ENCODE measurements at regions not wholly inside any gene's neighbourhood (a gene's known extent, or its start where the extent isn't known, plus 50 kb on each side); places are given as distances from the start of the nearest gene placed in this dataset.
"Not testable (repeated sequence)": the region's sequence is repeated elsewhere in the genome, so short reads cannot be mapped to it uniquely, and the experiment has no call there.

DNA sequence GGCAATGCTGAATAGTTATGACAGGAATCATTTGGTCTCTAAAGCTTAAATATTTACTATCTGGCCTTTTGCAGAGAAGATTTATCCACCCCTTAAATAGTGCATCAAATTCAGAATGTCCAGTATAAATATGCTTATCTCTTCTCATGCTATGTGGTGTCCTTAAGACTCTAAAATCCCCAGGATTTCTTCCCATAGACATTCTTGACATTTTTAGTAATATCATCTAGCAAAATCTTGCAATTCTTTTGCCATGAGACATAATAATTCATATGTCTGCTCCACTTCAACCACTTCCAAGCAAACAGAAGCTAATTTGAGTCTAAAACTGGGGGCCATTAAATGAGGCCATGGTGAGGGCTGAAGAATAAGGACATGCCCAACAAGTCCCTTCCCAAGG lies 1923.4 kb upstream of the CDH9 start:
- no peaks in the 10 kb centered on the region for H3K36me3 ChIP-seq (replicated peaks)
- in situ Hi-C loops (cut with HindIII; ENCODE audit: low pct_ligation_motif_present, low sequenced_read_pairs), result no loop called here

DNA sequence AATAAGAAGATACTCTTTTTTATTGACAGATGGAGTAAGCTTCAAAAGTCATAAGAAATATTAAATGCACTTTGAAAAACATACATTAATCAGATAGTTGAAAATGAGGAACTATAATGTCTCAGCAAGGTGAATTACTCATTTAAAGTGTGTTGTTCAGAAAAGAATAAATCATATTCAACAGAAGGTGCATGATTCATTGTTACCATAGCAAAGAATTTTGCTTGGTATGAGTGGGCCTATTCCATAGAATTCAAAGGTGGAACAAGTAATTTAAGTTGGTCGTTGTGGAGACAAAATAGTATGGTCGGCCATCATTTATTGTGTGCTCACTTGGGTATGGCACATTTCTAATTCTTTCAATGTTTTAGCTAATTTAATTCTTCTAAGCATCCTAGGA lies 1920.2 kb upstream of the CDH9 start:
- TF ChIP-seq, protein P1, sequence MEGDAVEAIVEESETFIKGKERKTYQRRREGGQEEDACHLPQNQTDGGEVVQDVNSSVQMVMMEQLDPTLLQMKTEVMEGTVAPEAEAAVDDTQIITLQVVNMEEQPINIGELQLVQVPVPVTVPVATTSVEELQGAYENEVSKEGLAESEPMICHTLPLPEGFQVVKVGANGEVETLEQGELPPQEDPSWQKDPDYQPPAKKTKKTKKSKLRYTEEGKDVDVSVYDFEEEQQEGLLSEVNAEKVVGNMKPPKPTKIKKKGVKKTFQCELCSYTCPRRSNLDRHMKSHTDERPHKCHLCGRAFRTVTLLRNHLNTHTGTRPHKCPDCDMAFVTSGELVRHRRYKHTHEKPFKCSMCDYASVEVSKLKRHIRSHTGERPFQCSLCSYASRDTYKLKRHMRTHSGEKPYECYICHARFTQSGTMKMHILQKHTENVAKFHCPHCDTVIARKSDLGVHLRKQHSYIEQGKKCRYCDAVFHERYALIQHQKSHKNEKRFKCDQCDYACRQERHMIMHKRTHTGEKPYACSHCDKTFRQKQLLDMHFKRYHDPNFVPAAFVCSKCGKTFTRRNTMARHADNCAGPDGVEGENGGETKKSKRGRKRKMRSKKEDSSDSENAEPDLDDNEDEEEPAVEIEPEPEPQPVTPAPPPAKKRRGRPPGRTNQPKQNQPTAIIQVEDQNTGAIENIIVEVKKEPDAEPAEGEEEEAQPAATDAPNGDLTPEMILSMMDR (IDR thresholded peaks at IDR 0.05; ENCODE audit: low read depth, low read length, missing control alignments), result no peak
- DNase-seq, result no peak
- Histone ChIP-seq H3K27ac (no peak overlapping the region), H3K36me3 (replicated peaks) (no peaks in the 10 kb centered on the region), H3K27me3 (replicated peaks) (no peaks in the 10 kb centered on the region), H3K4me3 (ENCODE audit: low read depth, low read length) (no peak overlapping the region)
- in situ Hi-C loops (cut with HindIII; ENCODE audit: low pct_ligation_motif_present, low sequenced_read_pairs), result no loop called here

More for the DNA sequence above, 1923.4 kb upstream of the CDH9 start:
- DNase-seq, result no peak
- H3K4me3 ChIP-seq (ENCODE audit: low read depth, low read length), result no peak overlapping the region
- peak overlapping the region; percentile 62 for H3K27ac ChIP-seq
- H3K27me3 ChIP-seq (replicated peaks), result no peaks in the 10 kb centered on the region
- TF ChIP-seq, protein P1 (IDR thresholded peaks at IDR 0.05; ENCODE audit: low read depth, low read length, missing control alignments), result no peak

- no peaks in the 10 kb centered on the region for H3K27me3 ChIP-seq (replicated peaks)
- no peak overlapping the region for H3K27ac ChIP-seq
- in situ Hi-C loops (cut with HindIII; ENCODE audit: low pct_ligation_motif_present, low sequenced_read_pairs), result no loop called here
- H3K36me3 ChIP-seq (replicated peaks), result no peaks in the 10 kb centered on the region
- no peak for DNase-seq
- TF ChIP-seq, protein P1 (IDR thresholded peaks at IDR 0.05; ENCODE audit: low read depth, low read length, missing control alignments), result no peak
- H3K4me3 ChIP-seq (ENCODE audit: low read depth, low read length), result no peak overlapping the region
Measured at GRCh38 chr5:28957450-28957849, 1919.1 kb upstream of the CDH9 start.

DNA sequence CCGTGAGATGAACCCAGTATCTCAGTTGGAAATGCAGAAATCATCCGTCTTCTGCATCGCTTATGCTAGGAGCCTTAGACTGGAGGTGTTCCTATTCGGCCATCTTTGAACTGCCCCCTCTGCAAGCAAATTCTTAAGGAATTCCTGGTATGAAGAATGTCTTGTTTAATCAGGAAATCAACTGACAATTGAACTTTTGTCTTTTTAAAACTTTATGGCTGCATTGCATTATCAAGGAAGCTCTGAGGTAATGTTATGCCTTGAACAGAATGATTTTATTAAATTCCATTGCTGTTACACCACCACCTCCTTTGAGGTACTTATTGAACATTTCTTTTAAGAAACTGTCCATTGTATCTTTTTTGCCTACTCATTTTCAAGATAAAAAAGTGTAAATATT lies 1915.7 kb upstream of the CDH9 start:
- H3K36me3 ChIP-seq (replicated peaks), result no peaks in the 10 kb centered on the region
- TF ChIP-seq, protein P1 (IDR thresholded peaks at IDR 0.05; ENCODE audit: low read depth, low read length, missing control alignments), result no peak
- DNase-seq, result no peak
- no peaks in the 10 kb centered on the region for H3K27me3 ChIP-seq (replicated peaks)
- no peak overlapping the region for H3K4me3 ChIP-seq (ENCODE audit: low read depth, low read length)
- in situ Hi-C loops (cut with HindIII; ENCODE audit: low pct_ligation_motif_present, low sequenced_read_pairs), result no loop called here
- no peak overlapping the region for H3K27ac ChIP-seq

DNA sequence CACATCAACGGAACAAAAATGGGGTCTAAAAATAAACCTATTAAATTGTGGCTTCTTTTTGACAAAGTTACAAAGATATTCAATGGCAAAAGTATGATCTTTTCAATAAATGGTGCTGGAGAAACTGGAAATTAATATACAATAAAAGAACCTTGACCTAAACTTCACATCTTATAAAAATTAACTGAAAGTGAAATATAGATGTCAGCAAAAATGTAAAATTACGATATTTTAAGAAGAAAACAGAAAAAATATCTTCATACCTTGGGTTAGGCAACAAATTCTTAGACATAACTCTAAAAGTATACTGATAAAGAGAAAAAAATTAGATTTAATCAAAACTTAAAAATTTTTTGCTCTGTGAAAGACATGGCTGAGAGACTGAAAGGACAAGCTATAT lies 1909.5 kb upstream of the CDH9 start:
- Histone ChIP-seq H3K27ac (no peak overlapping the region), H3K4me3 (ENCODE audit: low read depth, low read length) (no peak overlapping the region), H3K27me3 (replicated peaks) (no peaks in the 10 kb centered on the region), H3K36me3 (replicated peaks) (no peaks in the 10 kb centered on the region)
- TF ChIP-seq, protein P1 (IDR thresholded peaks at IDR 0.05; ENCODE audit: low read depth, low read length, missing control alignments), result no peak
- in situ Hi-C loops (cut with HindIII; ENCODE audit: low pct_ligation_motif_present, low sequenced_read_pairs), result no loop called here
- no peak for DNase-seq

- DNase-seq, result no peak
- H3K27me3 ChIP-seq (replicated peaks), result no peaks in the 10 kb centered on the region
- no peak overlapping the region for H3K4me3 ChIP-seq (ENCODE audit: low read depth, low read length)
- no peaks in the 10 kb centered on the region for H3K36me3 ChIP-seq (replicated peaks)
- in situ Hi-C loops (cut with HindIII; ENCODE audit: low pct_ligation_motif_present, low sequenced_read_pairs), result no loop called here
- no peak overlapping the region for H3K27ac ChIP-seq
- TF ChIP-seq, protein P1 (IDR thresholded peaks at IDR 0.05; ENCODE audit: low read depth, low read length, missing control alignments), result no peak
Measured at GRCh38 chr5:28945859-28946258, 1907.5 kb upstream of the CDH9 start.

DNA sequence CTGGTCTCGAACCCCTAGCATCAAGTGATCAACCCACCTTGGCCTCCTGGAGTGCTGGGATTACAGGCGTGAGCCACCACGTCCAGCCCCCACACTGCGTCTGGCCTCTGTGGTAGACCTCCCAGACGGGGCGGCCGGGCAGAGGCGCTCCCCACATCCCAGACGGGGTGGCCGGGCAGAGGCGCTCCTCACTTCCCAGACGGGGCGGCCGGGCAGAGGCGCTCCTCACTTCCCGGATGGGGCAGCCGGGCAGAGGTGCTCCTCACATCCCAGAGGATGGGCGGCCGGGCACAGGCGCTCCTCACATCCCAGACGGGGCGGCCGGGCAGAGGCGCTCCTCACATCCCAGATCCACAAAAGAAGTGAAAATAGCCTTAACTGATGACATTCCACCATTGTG lies 1891.0 kb upstream of the CDH9 start:
- H3K36me3 ChIP-seq (replicated peaks); H3K27me3 ChIP-seq (replicated peaks); DNase-seq; in situ Hi-C loops (cut with HindIII; ENCODE audit: low pct_ligation_motif_present, low sequenced_read_pairs); H3K27ac ChIP-seq; H3K4me3 ChIP-seq (ENCODE audit: low read depth, low read length): not testable (repeated sequence)

DNA sequence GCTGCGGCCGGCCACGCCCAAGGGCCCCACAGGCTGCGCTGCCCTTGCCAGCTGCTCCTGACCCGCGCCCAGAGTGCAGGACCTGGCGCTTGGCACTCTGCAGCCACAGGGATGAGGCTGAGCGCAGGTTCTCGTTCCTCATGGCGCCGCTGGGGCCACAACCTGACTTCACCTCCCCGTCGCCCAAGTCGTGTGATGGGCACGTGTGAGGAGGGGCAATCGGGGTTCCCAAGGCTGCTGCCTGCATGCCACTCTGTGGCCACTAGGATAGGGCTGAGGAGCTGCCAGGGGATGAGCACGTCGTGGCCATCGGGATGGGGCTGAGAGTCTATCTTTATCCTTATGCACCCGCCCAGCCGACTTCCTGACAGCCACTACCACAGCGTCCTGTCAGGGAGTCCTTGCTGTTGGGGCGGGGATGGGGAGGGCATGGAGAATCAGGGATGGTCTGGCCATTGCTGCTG lies 1890.0 kb upstream of the CDH9 start:
- in situ Hi-C loops (cut with HindIII; ENCODE audit: low pct_ligation_motif_present, low sequenced_read_pairs); H3K27me3 ChIP-seq (replicated peaks); H3K36me3 ChIP-seq (replicated peaks); H3K4me3 ChIP-seq (ENCODE audit: low read depth, low read length); DNase-seq; H3K27ac ChIP-seq: not testable (repeated sequence)

All from brain microvascular endothelial cell (primary cell).